PC-3 (cell line): ENCODE measurements at regions not wholly inside any gene's neighbourhood (a gene's known extent, or its start where the extent isn't known, plus 50 kb on each side); places are given as distances from the start of the nearest gene placed in this dataset.

Experiments
- CTCF ChIP-seq: fragments of 300-600 bp; sonication (generic); conservative IDR thresholded peaks from 2 replicates; pipeline ENCODE4 v1.5.1; 2017; ENCODE audit warnings: antibody characterized with exemption, low read depth, mild to moderate bottlenecking, low read length
- EZH2 ChIP-seq: fragments of 300-600 bp; sonication (generic); IDR thresholded peaks from one replicate; pipeline ENCODE4 v1.6.1; 2017; ENCODE audit warnings: antibody characterized with exemption, mild to moderate bottlenecking, low read length; ENCODE audit not compliant: unreplicated experiment
- EZH2phosphoT487 ChIP-seq: fragments of 300-600 bp; sonication (generic); IDR thresholded peaks from 2 replicates; pipeline ENCODE4 v1.6.1; 2018; ENCODE audit warnings: mild to moderate bottlenecking, antibody characterized with exemption, low read length, borderline replicate concordance

GRCh38 chr22:27513021-27513420 is 288.5 kb downstream of the MN1 start:
- TF ChIP-seq CTCF, result no peak
- no peak for TF ChIP-seq EZH2
- TF ChIP-seq EZH2phosphoT487, result no peak
